Spleen (tissue), 11 donors: ENCODE measurements at regions not wholly inside any gene's neighbourhood (a gene's known extent, or its start where the extent isn't known, plus 50 kb on each side); places are given as distances from the start of the nearest gene placed in this dataset.

ENCODE experiments used
- DNase-seq: peaks from one replicate; pipeline ENCODE4 v3.0.0-alpha.2; 2020
- H3K27ac ChIP-seq, 8 donors: fragments of 200-600 bp; sonication (generic) in 7 of 8; 1 replicate in 4 of 8; 2 replicates in 4 of 8; pipeline versions ENCODE4 v1.5.0 to v1.8.0; 2016 to 2021; ENCODE audit warnings: inconsistent platforms in 4 of 8, mild to moderate bottlenecking in 4 of 8, moderate library complexity in 1 of 8
- H3K27me3 ChIP-seq, 7 donors: fragments of 200-600 bp; sonication (generic) in 6 of 7; replicated peaks in 1 of 7; 1 replicate in 4 of 7; 2 replicates in 3 of 7; pipeline versions ENCODE4 v1.5.0 to v1.8.0; 2016 to 2021; ENCODE audit warnings: inconsistent platforms in 3 of 7, mild to moderate bottlenecking in 1 of 7
- H3K36me3 ChIP-seq, 6 donors: fragments of 200-600 bp; sonication (generic) in 5 of 6; 1 replicate in 4 of 6; 2 replicates in 2 of 6; pipeline versions ENCODE4 v1.5.0 to v1.8.0; 2016 to 2021; ENCODE audit warnings: inconsistent platforms in 2 of 6
- H3K4me1 ChIP-seq, 6 donors: fragments of 200-600 bp; sonication (generic) in 5 of 6; 1 replicate in 3 of 6; 2 replicates in 3 of 6; pipeline versions ENCODE4 v1.5.0 to v1.8.0; 2016 to 2021; ENCODE audit warnings: inconsistent platforms in 3 of 6
- H3K4me3 ChIP-seq, 8 donors: fragments of 200-600 bp; sonication (generic) in 7 of 8; 1 replicate in 4 of 8; 2 replicates in 4 of 8; pipeline versions ENCODE4 v1.5.0 to v1.8.0; 2016 to 2021; ENCODE audit warnings: inconsistent platforms in 4 of 8, mild to moderate bottlenecking in 4 of 8, moderate library complexity in 2 of 8
- H3K9me3 ChIP-seq, 8 donors: fragments of 200-600 bp; sonication (generic) in 7 of 8; 1 replicate in 4 of 8; 2 replicates in 4 of 8; pipeline versions ENCODE4 v1.5.0 to v1.8.0; 2016 to 2021; ENCODE audit warnings: inconsistent platforms in 4 of 8
- POLR2A ChIP-seq, 3 donors: fragments of 450-650 bp; IDR thresholded peaks; one replicate each; pipeline ENCODE4 v1.5.1; 2017; ENCODE audit warnings: antibody characterized with exemption in 3 of 3, mild to moderate bottlenecking in 1 of 3
- POLR2AphosphoS5 ChIP-seq, 3 donors: sonication (generic); formaldehyde crosslinking; IDR thresholded peaks; one replicate each; pipeline ENCODE4 v1.5.1; 2017; ENCODE audit warnings: antibody characterized with exemption in 3 of 3
- WGBS, 5 donors: extraction: QIAGEN DNeasy Blood & Tissue Kit in 3 of 5; methylation state at CpG; one replicate each; pipeline versions ENCODE4 v1.1.5 to v1.1.7; 2013 to 2018; 5-methylcytosine and 5-hydroxymethylcytosine counted together
- intact Hi-C: fragments of 100-400 bp; cut with DNase I; formaldehyde crosslinking; loops from one replicate; pipeline ENCODE4 v1.15.0; 2023; ENCODE audit warnings: low total_unique reads
- TF ChIP-seq, protein P1 (sequence below), 11 experiments: fragments of 200-600 bp in 7 of 11; fragments of 450-650 bp in 4 of 11; sonication (generic) in 4 of 11; IDR thresholded peaks in 8 of 11; conservative IDR thresholded peaks in 3 of 11; 1 replicate in 7 of 11; 2 replicates in 4 of 11; pipeline versions ENCODE4 v1.4.0 to v1.8.0; 2016 to 2021; ENCODE audit warnings: antibody characterized with exemption in 11 of 11, inconsistent platforms in 4 of 11, mild to moderate bottlenecking in 1 of 11
- donor health status: healthy with polysubstance abuse.
- donor health status: DM: no; HTN: no; CAD: no; lungs with moderate emphysema.
- donor health status: DM: no; HTN: no; CAD: no.
- donor health status: Bipolar disorder and iron deficiency.
- donor health status: healthy.
- donor health status: DM: no; HTN: no; CAD: no.
- donor health status: DM: yes; HTN: yes; CAD: no.

DNA sequence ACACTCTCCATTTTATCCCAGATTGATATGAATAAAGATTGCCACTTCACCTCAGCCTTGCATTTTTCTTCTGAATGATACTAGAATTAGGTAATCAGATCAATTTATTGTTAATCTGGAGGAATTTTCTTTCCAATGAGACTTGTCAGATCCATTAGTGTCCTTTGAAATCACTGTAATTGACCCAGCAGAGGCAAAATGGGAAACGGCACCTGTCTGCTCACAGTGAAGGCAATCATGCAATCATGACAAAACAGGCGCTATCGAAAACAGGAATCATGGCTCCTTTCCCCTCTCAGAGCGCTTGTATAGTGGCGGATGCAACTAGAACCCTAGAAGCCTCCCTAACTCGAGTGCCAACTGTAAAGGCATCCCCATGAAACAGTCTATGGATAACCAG, 417.6 kb downstream of the GALC start:
- Histone ChIP-seq H3K36me3 (no peaks in the 10 kb centered on the region), H3K27me3 (no peaks in the 10 kb centered on the region)
- intact Hi-C loops: no loop called here

DNA sequence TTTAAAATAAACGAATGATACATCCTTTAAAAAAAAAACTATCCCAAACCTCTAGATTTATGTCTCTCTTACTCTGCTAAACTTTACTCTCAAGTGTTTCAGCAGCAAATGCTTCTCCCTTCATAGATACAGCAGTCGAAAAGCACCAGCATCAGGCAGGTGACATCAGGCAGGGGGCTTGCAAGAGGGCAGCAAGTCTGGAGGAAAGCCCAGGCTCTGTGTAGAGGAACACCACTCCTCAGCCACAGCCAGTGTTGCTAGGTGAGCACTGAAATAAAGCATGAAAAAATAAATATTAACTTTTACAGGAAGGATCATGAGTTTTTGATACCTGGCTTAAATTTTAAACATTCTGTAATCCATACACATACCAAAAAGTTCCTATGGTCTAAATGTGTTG, 419.4 kb downstream of the GALC start:
- no peaks in the 10 kb centered on the region for H3K9me3 ChIP-seq
- TF ChIP-seq POLR2A (IDR thresholded peaks at IDR 0.05): no peak
- TF ChIP-seq POLR2AphosphoS5 (IDR thresholded peaks at IDR 0.05): no peak
- TF ChIP-seq, protein P1, sequence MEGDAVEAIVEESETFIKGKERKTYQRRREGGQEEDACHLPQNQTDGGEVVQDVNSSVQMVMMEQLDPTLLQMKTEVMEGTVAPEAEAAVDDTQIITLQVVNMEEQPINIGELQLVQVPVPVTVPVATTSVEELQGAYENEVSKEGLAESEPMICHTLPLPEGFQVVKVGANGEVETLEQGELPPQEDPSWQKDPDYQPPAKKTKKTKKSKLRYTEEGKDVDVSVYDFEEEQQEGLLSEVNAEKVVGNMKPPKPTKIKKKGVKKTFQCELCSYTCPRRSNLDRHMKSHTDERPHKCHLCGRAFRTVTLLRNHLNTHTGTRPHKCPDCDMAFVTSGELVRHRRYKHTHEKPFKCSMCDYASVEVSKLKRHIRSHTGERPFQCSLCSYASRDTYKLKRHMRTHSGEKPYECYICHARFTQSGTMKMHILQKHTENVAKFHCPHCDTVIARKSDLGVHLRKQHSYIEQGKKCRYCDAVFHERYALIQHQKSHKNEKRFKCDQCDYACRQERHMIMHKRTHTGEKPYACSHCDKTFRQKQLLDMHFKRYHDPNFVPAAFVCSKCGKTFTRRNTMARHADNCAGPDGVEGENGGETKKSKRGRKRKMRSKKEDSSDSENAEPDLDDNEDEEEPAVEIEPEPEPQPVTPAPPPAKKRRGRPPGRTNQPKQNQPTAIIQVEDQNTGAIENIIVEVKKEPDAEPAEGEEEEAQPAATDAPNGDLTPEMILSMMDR (IDR thresholded peaks at IDR 0.05 in 8 of 11, conservative IDR thresholded peaks at IDR 0.05 in 3 of 11): no peak
- WGBS, 5 donors: 62 to 85% (median 67%) methylated on average over 2 of the region's 2 CpGs
- H3K4me1 ChIP-seq: no peaks in the 10 kb centered on the region
- DNase-seq: no peak
- no peak overlapping the region for H3K27ac ChIP-seq
- H3K4me3 ChIP-seq: no peak overlapping the region
- intact Hi-C loops: no loop called here
- no peaks in the 10 kb centered on the region for H3K27me3 ChIP-seq
- no peaks in the 10 kb centered on the region for H3K36me3 ChIP-seq

More for the DNA sequence above, 417.6 kb downstream of the GALC start:
- Histone ChIP-seq H3K4me3 (no peak overlapping the region), H3K9me3 (no peaks in the 10 kb centered on the region), H3K27ac (no peak overlapping the region), H3K4me1 (no peaks in the 10 kb centered on the region)
- WGBS, 5 donors: 81 to 87% (median 84%) methylated on average over 6 of the region's 6 CpGs
- TF ChIP-seq, protein P1 (IDR thresholded peaks at IDR 0.05 in 8 of 11, conservative IDR thresholded peaks at IDR 0.05 in 3 of 11): no peak
- TF ChIP-seq POLR2AphosphoS5 (IDR thresholded peaks at IDR 0.05) (no peak), POLR2A (IDR thresholded peaks at IDR 0.05) (no peak)
- DNase-seq: no peak

DNA sequence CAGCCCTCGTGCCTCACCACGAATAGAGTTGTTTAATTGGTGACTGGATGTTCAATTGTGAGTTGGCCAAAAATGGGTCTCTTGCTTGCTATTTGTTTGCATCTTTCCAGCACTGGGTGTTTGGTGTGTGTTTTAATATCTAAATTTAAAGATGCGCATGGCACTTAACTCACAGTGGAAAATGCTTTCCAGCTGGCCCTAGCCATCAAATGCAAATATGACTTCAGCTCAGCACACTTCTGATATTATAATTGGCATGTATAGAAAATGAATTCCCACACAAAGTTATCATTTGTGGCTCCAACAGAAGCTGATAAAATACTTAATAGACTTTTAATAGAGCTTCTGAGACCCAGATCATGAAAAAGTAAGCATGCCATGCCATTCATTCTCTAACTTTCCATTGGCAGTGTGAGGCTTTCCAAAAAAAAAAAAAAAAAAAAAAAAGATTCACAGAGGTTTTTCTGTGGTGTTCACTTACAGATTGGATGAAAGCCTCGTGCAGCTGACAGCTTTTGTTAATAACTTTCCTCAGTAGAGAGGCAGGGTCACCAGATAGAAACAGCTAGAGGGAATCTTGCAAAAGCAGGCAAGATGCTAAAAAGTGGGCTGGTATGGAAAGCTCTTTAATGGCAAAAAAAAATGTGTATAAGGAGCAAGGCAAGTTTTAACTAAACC, 425.2 kb downstream of the GALC start:
- Histone ChIP-seq H3K27ac (no peak overlapping the region), H3K9me3 (peaks cover 0 to 25% (median 12%) of the 10 kb centered on the region in 8 donors), H3K4me1 (no peaks in the 10 kb centered on the region), H3K4me3 (no peak overlapping the region), H3K27me3 (no peaks in the 10 kb centered on the region), H3K36me3 (no peaks in the 10 kb centered on the region)
- WGBS, 5 donors: 57 to 70% (median 62%) methylated on average over 4 of the region's 4 CpGs
- TF ChIP-seq, protein P1 (IDR thresholded peaks at IDR 0.05 in 8 of 11, conservative IDR thresholded peaks at IDR 0.05 in 3 of 11): no peak
- no peak for TF ChIP-seq POLR2AphosphoS5 (IDR thresholded peaks at IDR 0.05)
- TF ChIP-seq POLR2A (IDR thresholded peaks at IDR 0.05): no peak
- intact Hi-C loops: no loop called here
- DNase-seq: no peak

DNA sequence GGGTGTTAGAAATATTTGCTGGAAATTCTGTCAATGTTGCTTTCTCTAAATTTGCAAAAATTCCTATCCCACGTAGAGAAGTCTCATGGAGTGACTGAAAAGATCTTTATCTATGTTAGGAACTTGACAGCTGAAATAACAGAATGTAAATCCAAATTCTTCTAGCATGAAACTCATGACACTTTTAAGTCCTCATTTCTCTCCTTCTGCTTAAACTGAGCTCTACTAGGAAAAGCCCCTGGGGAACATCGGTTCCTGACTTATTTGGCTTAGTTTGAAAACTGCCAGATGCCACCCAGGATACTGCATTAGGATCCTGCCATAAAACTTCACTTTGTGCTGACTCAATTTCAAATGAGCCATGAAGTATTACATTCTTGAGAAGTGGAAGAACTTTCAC, 426.0 kb downstream of the GALC start:
- H3K4me1 ChIP-seq: no peaks in the 10 kb centered on the region
- H3K27ac ChIP-seq: no peak overlapping the region
- H3K9me3 ChIP-seq: peaks cover 0 to 32% (median 18%) of the 10 kb centered on the region in 8 donors
- no peak for DNase-seq
- 16 to 31% (median 23%) methylated on average over 2 of the region's 2 CpGs for WGBS, 5 donors
- TF ChIP-seq POLR2A (IDR thresholded peaks at IDR 0.05): no peak
- TF ChIP-seq, protein P1 (IDR thresholded peaks at IDR 0.05 in 8 of 11, conservative IDR thresholded peaks at IDR 0.05 in 3 of 11): no peak
- TF ChIP-seq POLR2AphosphoS5 (IDR thresholded peaks at IDR 0.05): no peak
- no peaks in the 10 kb centered on the region for H3K36me3 ChIP-seq
- H3K4me3 ChIP-seq: no peak overlapping the region
- intact Hi-C loops: no loop called here
- H3K27me3 ChIP-seq: no peaks in the 10 kb centered on the region
